Mammary epithelial cell (primary cell): ENCODE measurements at regions not wholly inside any gene's neighbourhood (a gene's known extent, or its start where the extent isn't known, plus 50 kb on each side); places are given as distances from the start of the nearest gene placed in this dataset.

Source experiments
- CTCF ChIP-seq, 2 donors: IDR thresholded peaks in 1 of 2; conservative IDR thresholded peaks in 1 of 2; 2 replicates each; pipeline ENCODE4 v1.5.1; 2011 to 2012; ENCODE audit warnings: inconsistent platforms in 2 of 2, low read length in 2 of 2, mild to moderate bottlenecking in 2 of 2, control low read depth in 1 of 2, low read depth in 1 of 2; ENCODE audit not compliant: insufficient read depth in 1 of 2; ENCODE audit errors: extremely low read depth in 1 of 2
- EZH2 ChIP-seq: IDR thresholded peaks from 2 replicates; pipeline ENCODE4 v1.6.1; 2012; ENCODE audit warnings: low read length, inconsistent platforms, borderline replicate concordance

- no peak for TF ChIP-seq CTCF (conservative IDR thresholded peaks at IDR 0.05 in 1 of 2, IDR thresholded peaks at IDR 0.05 in 1 of 2; ENCODE audit: extremely low read depth in 1 of 2, insufficient read depth in 1 of 2, low read depth in 1 of 2, low read length in 2 of 2)
- no peak for TF ChIP-seq EZH2
These were observed 829.3 kb downstream of the TBC1D22A start for GRCh38 chr22:47591709-47592108.
